Ovary (tissue), 7 donors: ENCODE measurements at regions not wholly inside any gene's neighbourhood (a gene's known extent, or its start where the extent isn't known, plus 50 kb on each side); places are given as distances from the start of the nearest gene placed in this dataset.

Source experiments
- DNase-seq, 5 donors: peaks; one replicate each; pipeline ENCODE4 v3.0.0-alpha.2; 2019 to 2020
- H3K27ac ChIP-seq, 2 donors: fragments of 200-600 bp; one replicate each; pipeline versions ENCODE4 v1.5.1 to v1.8.0; 2019 to 2022
- H3K27me3 ChIP-seq: fragments of 200-600 bp; one replicate; pipeline ENCODE4 v1.8.0; 2022
- H3K36me3 ChIP-seq: fragments of 200-600 bp; sonication (generic); one replicate; pipeline ENCODE4 v1.5.1; 2019
- H3K4me1 ChIP-seq: one replicate; pipeline ENCODE4 v1.8.1; 2013; ENCODE audit warnings: mild to moderate bottlenecking, moderate library complexity; ENCODE audit not compliant: insufficient read depth
- H3K4me3 ChIP-seq: fragments of 200-600 bp; sonication (generic); one replicate; pipeline ENCODE4 v1.5.1; 2017
- H3K9me3 ChIP-seq, 2 donors: fragments of 200-600 bp in 1 of 2; sonication (generic) in 1 of 2; one replicate each; pipeline versions ENCODE4 v1.5.1 to v1.8.1; 2013 to 2019; ENCODE audit warnings: mild to moderate bottlenecking in 1 of 2, moderate library complexity in 1 of 2
- CTCF ChIP-seq, 3 donors: fragments of 450-650 bp in 2 of 3; fragments of 200-600 bp in 1 of 3; IDR thresholded peaks; one replicate each; pipeline versions ENCODE4 v1.5.1 to v1.8.0; 2016 to 2022; ENCODE audit warnings: antibody characterized with exemption in 3 of 3, mild to moderate bottlenecking in 1 of 3
- EP300 ChIP-seq: sonication (generic); formaldehyde crosslinking; IDR thresholded peaks from one replicate; pipeline ENCODE4 v1.6.1; 2017; ENCODE audit warnings: antibody characterized with exemption
- POLR2A ChIP-seq: fragments of 450-650 bp; IDR thresholded peaks from one replicate; pipeline ENCODE4 v1.6.1; 2017; ENCODE audit warnings: antibody characterized with exemption, mild to moderate bottlenecking, moderate library complexity
- WGBS, 3 donors: extraction: QIAGEN DNeasy Blood & Tissue Kit in 1 of 3; methylation state at CpG; one replicate each; pipeline versions ENCODE4 v1.1.5 to v1.1.7; 2013 to 2017; 5-methylcytosine and 5-hydroxymethylcytosine counted together
- intact Hi-C, 4 donors: fragments of 100-400 bp; cut with DNase I; formaldehyde crosslinking; loops; one replicate each; pipeline versions ENCODE4 v1.11.0 to v1.15.1; 2022 to 2023
- donor health status: DM: no; HTN: no; CAD: no; lungs with moderate emphysema.
- donor health status: DM: no; HTN: no; CAD: no.
- donor health status: Bipolar disorder and iron deficiency.
- donor health status: DM: no; HTN: no; CAD: no.
- donor health status: DM: yes; HTN: yes; CAD: no.

DNA sequence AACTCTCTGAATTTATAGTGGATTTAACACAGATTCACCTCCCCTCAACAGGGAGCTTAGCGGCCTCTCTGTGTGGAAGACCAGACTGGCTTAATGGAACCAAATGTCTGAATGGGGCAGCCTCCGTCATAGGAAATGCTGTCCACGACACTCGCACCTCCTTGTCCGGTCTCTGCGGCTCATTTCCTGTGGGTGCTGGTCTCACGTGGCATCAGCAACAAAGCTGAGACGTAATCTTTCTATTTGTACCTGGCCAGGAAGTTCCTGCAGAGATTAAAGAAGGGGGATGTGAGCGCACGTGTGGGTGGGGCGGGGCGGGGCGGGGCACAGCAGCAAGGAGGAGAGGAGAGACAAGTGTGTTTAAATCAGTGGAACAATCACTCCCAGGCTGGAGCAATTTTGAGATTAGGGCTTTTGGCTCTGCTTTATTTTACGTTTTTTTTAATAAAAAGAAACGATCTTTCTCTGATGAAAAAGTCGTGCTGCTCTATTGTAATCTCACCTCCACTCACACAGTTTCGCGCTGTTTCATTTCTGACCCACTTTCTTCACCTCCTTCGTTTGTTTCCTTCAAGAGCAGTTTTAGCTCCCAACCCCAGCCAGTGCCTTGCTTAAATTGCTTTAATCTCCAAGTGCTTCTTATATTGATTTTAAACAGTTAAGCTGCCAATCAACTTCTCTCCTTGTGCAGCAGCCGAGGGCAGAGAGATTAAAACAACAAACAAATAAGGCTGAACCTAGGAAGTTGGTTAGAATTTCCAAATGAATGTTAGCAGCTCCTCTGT is 132.2 kb upstream of the ASTN2 start:
- H3K27ac ChIP-seq = no peak overlapping the region
- TF ChIP-seq EP300 (no peak), CTCF (IDR thresholded peaks at IDR 0.05) (no peak)
- no peaks in the 10 kb centered on the region for H3K36me3 ChIP-seq
- 15 to 22% (median 21%) methylated on average over 20 of the region's 20 CpGs for WGBS, 3 donors
- H3K27me3 ChIP-seq = no peaks in the 10 kb centered on the region
- DNase-seq = no peak
- H3K9me3 ChIP-seq = no peaks in the 10 kb centered on the region
- H3K4me3 ChIP-seq = no peak overlapping the region
- intact Hi-C loops = no loop called here
- H3K4me1 ChIP-seq = no peaks in the 10 kb centered on the region

DNA sequence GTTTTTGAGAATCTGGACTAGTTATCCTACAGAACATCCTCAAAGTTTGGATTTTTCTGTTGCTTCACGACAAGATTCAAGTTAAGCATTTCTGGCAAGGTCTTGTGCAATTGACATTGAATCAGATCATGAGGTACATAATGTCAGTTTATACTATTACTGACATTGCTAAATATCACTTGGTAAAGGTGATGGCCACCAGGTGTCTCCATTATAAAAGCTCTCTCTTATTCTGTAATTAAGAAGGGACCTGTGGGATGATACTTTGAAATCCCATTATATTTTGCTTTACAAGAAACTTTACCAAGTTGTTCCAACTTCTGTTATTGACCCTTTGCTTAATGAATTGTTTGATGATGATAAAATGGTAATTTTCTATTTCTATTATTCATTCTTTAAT is 131.0 kb upstream of the ASTN2 start:
- Histone ChIP-seq H3K9me3 (no peaks in the 10 kb centered on the region), H3K4me1 (no peaks in the 10 kb centered on the region), H3K4me3 (no peak overlapping the region), H3K27me3 (no peaks in the 10 kb centered on the region), H3K27ac (no peak overlapping the region), H3K36me3 (no peaks in the 10 kb centered on the region)
- intact Hi-C loops = no loop called here
- TF ChIP-seq POLR2A (no peak), CTCF (IDR thresholded peaks at IDR 0.05) (no peak), EP300 (no peak)
- no peak for DNase-seq
- WGBS, 3 donors = 35 to 66% (median 42%) methylated on average over 1 of the region's 1 CpG

GRCh38 chr9:117543089-117543488 is 128.2 kb upstream of the ASTN2 start:
- TF ChIP-seq POLR2A (no peak), EP300 (no peak), CTCF (IDR thresholded peaks at IDR 0.05) (no peak)
- no peak overlapping the region for H3K27ac ChIP-seq
- no peak for DNase-seq
- 38 to 48% (median 42%) methylated on average over 2 of the region's 2 CpGs for WGBS, 3 donors
- no peaks in the 10 kb centered on the region for H3K4me1 ChIP-seq
- intact Hi-C loops = no loop called here
- H3K36me3 ChIP-seq = no peaks in the 10 kb centered on the region
- no peaks in the 10 kb centered on the region for H3K27me3 ChIP-seq
- no peak overlapping the region for H3K4me3 ChIP-seq
- H3K9me3 ChIP-seq = no peaks in the 10 kb centered on the region

DNA sequence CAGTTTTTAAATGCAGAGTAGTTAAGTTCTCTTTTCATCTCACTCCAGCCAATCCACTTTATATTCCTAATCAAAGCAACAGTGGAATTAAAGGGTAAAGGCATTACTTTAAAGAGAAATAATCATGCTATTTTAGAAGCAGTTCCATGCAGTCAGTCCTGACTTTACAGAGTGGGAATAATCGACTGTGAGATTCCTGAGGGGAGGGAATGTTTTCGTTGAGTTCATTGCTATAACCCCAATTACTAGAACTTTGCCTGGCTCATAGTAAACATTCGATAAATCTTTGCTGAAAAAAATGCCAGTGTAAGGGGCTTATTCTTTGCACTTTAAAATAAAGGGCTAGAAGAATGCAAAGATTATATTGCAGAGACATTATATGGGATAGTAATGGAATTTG is 127.2 kb upstream of the ASTN2 start:
- intact Hi-C loops = no loop called here
- 11 to 22% (median 12%) methylated on average over 3 of the region's 3 CpGs for WGBS, 3 donors
- no peak for TF ChIP-seq EP300
- TF ChIP-seq CTCF (IDR thresholded peaks at IDR 0.05) = no peak
- no peak for TF ChIP-seq POLR2A

More for the DNA sequence above, 127.2 kb upstream of the ASTN2 start:
- Histone ChIP-seq H3K27ac (no peak overlapping the region), H3K9me3 (no peaks in the 10 kb centered on the region), H3K36me3 (no peaks in the 10 kb centered on the region), H3K27me3 (no peaks in the 10 kb centered on the region), H3K4me3 (no peak overlapping the region), H3K4me1 (no peaks in the 10 kb centered on the region)
- no peak for DNase-seq
